Fibroblast of lung (primary cell): ENCODE measurements at regions not wholly inside any gene's neighbourhood (a gene's known extent, or its start where the extent isn't known, plus 50 kb on each side); places are given as distances from the start of the nearest gene placed in this dataset.

ENCODE experiments used
- EZH2 ChIP-seq: IDR thresholded peaks from 2 replicates; pipeline ENCODE4 v1.5.1; 2012; ENCODE audit warnings: low read length, control low read depth, mild to moderate bottlenecking; ENCODE audit errors: missing control alignments
- TF ChIP-seq, protein P1 (sequence below), 2 donors: IDR thresholded peaks in 1 of 2; conservative IDR thresholded peaks in 1 of 2; 1 replicate in 1 of 2; 2 replicates in 1 of 2; pipeline ENCODE4 v1.5.1; 2011 to 2012; ENCODE audit warnings: low read length in 2 of 2, control low read depth in 1 of 2, inconsistent platforms in 1 of 2, low read depth in 1 of 2, mild to moderate bottlenecking in 1 of 2

DNA sequence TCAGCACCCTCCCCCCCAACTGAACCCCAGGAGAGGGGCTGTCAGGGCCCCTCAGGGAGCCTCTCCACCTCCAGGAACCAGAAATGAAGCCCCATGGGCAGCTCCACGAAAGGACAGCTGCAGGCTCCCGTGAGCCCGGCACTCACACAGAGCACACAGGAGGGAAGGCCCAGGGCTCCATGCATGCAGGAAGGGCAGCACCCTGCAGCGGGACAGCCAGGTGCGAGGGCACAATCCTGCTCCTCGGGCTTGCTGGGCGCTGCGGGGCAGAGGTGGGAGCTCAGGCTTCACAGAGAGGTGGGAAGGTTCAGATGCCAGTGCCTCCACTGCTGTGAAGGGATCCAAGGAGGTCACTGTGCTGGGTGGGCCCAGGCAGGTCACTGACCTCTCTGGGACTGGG is 90.0 kb downstream of the HMX1 start:
- TF ChIP-seq, protein P1, sequence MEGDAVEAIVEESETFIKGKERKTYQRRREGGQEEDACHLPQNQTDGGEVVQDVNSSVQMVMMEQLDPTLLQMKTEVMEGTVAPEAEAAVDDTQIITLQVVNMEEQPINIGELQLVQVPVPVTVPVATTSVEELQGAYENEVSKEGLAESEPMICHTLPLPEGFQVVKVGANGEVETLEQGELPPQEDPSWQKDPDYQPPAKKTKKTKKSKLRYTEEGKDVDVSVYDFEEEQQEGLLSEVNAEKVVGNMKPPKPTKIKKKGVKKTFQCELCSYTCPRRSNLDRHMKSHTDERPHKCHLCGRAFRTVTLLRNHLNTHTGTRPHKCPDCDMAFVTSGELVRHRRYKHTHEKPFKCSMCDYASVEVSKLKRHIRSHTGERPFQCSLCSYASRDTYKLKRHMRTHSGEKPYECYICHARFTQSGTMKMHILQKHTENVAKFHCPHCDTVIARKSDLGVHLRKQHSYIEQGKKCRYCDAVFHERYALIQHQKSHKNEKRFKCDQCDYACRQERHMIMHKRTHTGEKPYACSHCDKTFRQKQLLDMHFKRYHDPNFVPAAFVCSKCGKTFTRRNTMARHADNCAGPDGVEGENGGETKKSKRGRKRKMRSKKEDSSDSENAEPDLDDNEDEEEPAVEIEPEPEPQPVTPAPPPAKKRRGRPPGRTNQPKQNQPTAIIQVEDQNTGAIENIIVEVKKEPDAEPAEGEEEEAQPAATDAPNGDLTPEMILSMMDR (conservative IDR thresholded peaks at IDR 0.05 in 1 of 2, IDR thresholded peaks at IDR 0.05 in 1 of 2; ENCODE audit: low read depth in 1 of 2, low read length in 2 of 2) = no peak
- TF ChIP-seq EZH2 = no peak
